DND-41 (cell line): ENCODE measurements at regions not wholly inside any gene's neighbourhood (a gene's known extent, or its start where the extent isn't known, plus 50 kb on each side); places are given as distances from the start of the nearest gene placed in this dataset.

Experiments used
- EZH2 ChIP-seq: IDR thresholded peaks from 3 replicates; pipeline ENCODE4 v1.6.1; 2012; ENCODE audit warnings: borderline replicate concordance, low read depth, mild to moderate bottlenecking, moderate library complexity, low read length, inconsistent platforms; ENCODE audit not compliant: severe bottlenecking
- TF ChIP-seq, protein P1 (sequence below): IDR thresholded peaks from 2 replicates; pipeline ENCODE4 v1.5.1; 2012; ENCODE audit warnings: borderline replicate concordance, low read length, moderate library complexity, mild to moderate bottlenecking; ENCODE audit not compliant: poor library complexity, severe bottlenecking; ENCODE audit errors: extremely low read depth

- TF ChIP-seq, protein P1, sequence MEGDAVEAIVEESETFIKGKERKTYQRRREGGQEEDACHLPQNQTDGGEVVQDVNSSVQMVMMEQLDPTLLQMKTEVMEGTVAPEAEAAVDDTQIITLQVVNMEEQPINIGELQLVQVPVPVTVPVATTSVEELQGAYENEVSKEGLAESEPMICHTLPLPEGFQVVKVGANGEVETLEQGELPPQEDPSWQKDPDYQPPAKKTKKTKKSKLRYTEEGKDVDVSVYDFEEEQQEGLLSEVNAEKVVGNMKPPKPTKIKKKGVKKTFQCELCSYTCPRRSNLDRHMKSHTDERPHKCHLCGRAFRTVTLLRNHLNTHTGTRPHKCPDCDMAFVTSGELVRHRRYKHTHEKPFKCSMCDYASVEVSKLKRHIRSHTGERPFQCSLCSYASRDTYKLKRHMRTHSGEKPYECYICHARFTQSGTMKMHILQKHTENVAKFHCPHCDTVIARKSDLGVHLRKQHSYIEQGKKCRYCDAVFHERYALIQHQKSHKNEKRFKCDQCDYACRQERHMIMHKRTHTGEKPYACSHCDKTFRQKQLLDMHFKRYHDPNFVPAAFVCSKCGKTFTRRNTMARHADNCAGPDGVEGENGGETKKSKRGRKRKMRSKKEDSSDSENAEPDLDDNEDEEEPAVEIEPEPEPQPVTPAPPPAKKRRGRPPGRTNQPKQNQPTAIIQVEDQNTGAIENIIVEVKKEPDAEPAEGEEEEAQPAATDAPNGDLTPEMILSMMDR: no peak
- no peak for TF ChIP-seq EZH2
Observed at GRCh38 chr1:38486085-38486484, 373.5 kb downstream of the RRAGC start.
